ENCODE measurements at regions not wholly inside any gene's neighbourhood (a gene's known extent, or its start where the extent isn't known, plus 50 kb on each side); places are given as distances from the start of the nearest gene placed in this dataset.
"Not testable (repeated sequence)": the region's sequence is repeated elsewhere in the genome, so short reads cannot be mapped to it uniquely, and the experiment has no call there.

DNA sequence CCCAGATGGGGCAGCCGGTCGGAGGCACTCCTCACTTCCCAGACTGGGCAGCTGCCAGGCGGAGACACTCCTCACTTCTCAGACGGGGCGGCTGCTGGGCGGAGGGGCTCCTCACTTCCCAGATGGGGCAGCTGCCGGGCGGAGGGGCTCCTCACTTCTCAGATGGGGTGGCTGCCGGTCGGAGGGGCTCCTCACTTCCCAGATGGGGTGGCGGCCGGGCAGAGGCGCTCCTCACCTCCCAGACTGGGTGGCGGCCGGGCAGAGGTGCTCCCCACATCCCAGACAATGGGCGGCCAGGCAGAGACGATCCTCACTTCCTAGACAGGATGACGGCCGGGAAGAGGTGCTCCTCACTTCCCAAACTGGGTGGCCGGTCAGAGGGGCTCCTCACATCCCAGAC, 55.2 kb upstream of the DHRS4 start:
- H3K4me1 ChIP-seq (ENCODE audit: control insufficient read depth, insufficient read depth, low read length); DNase-seq; H3K4me2 ChIP-seq (ENCODE audit: low read depth, low read length); H3K79me1 ChIP-seq (ENCODE audit: low read depth in 1 of 2, low read length in 2 of 2); H3K23ac ChIP-seq (ENCODE audit: low read depth, low read length); intact Hi-C loops (cut with micrococcal nuclease); in situ Hi-C loops (cut with MboI; ENCODE audit: low sequenced_read_pairs); H3K27me3 ChIP-seq (ENCODE audit: control insufficient read depth, insufficient read depth, low read length); H3K56ac ChIP-seq (ENCODE audit: extremely low read depth, insufficient read depth, low read length); H4K91ac ChIP-seq (ENCODE audit: insufficient read depth, low read depth, low read length); H3K9me3 ChIP-seq (ENCODE audit: control insufficient read depth, insufficient read depth, low read length); H2BK15ac ChIP-seq (ENCODE audit: low read depth, low read length); H4K8ac ChIP-seq (ENCODE audit: low read depth in 2 of 2, low read length in 2 of 2); H4K20me1 ChIP-seq (ENCODE audit: insufficient read depth, low read length); H3K4me3 ChIP-seq (ENCODE audit: insufficient read depth, low read depth, low read length); H3K9ac ChIP-seq (ENCODE audit: low read depth, low read length); BruUV-seq (replicated peaks); H3K27ac ChIP-seq (ENCODE audit: insufficient read depth, low read length); H2BK120ac ChIP-seq (ENCODE audit: low read depth, low read length); ATAC-seq (ENCODE audit: low read depth); H3K14ac ChIP-seq (replicated peaks; ENCODE audit: low read depth, low read length); H3K4ac ChIP-seq (ENCODE audit: low read depth, low read length); H4K5ac ChIP-seq (ENCODE audit: low read depth, low read length); H2BK20ac ChIP-seq (ENCODE audit: low read depth, low read length); POLR2A ChIA-PET (ENCODE audit: unreplicated experiment); H3K18ac ChIP-seq (ENCODE audit: low read depth, low read length); H2AK9ac ChIP-seq (replicated peaks; ENCODE audit: low read depth, low read length, poor library complexity); H2AFZ ChIP-seq (replicated peaks; ENCODE audit: low read length, poor library complexity); dilution Hi-C loops (cut with HindIII; ENCODE audit: low sequenced_read_pairs, unreplicated experiment); H2AK5ac ChIP-seq (ENCODE audit: low read depth, low read length); H3K36me3 ChIP-seq (ENCODE audit: control insufficient read depth, insufficient read depth, low read length); H3K9me1 ChIP-seq (ENCODE audit: insufficient read depth, low read length); H2BK5ac ChIP-seq (ENCODE audit: low read depth, low read length, poor library complexity, severe bottlenecking); CTCF ChIA-PET: not testable (repeated sequence)
- WGBS, 2 experiments (ENCODE audit: extremely low coverage in 2 of 2, insufficient read length in 1 of 2): no CpG with 5 or more reads among the region's 20 CpGs

All from IMR-90 (cell line).